ENCODE measurements at regions not wholly inside any gene's neighbourhood (a gene's known extent, or its start where the extent isn't known, plus 50 kb on each side); places are given as distances from the start of the nearest gene placed in this dataset.

GRCh38 chr14:41343857-41344256 is 262.8 kb upstream of the LRFN5 start:
- POLR2A ChIA-PET (ENCODE audit: low non-redundant PET): no interaction called here
- TF ChIP-seq CTCF (conservative IDR thresholded peaks at IDR 0.05; ENCODE audit: low read depth): no peak
- no peak overlapping the region for H3K27ac ChIP-seq
- DNase-seq (ENCODE audit: low spot score): no peak
- CTCF ChIA-PET: no interaction called here

GRCh38 chr14:41313196-41313595 is 293.5 kb upstream of the LRFN5 start:
- CTCF ChIA-PET: interaction anchor here (0.9 kb wide), 1 partner anchor 296 kb away, joined by 3 read pairs; no protein-coding TSS in a partner anchor

GRCh38 chr14:41303506-41303905 is 303.2 kb upstream of the LRFN5 start:
- ChIA-PET CTCF (no interaction called here), POLR2A (ENCODE audit: low non-redundant PET) (no interaction called here)
- no peak for DNase-seq (ENCODE audit: low spot score)
- no peak for TF ChIP-seq CTCF (conservative IDR thresholded peaks at IDR 0.05; ENCODE audit: low read depth)
- H3K27ac ChIP-seq: no peak overlapping the region

More at GRCh38 chr14:41313196-41313595, 293.5 kb upstream of the LRFN5 start:
- no peak for DNase-seq (ENCODE audit: low spot score)
- POLR2A ChIA-PET (ENCODE audit: low non-redundant PET): no interaction called here
- no peak for TF ChIP-seq CTCF (conservative IDR thresholded peaks at IDR 0.05; ENCODE audit: low read depth)
- no peak overlapping the region for H3K27ac ChIP-seq

GRCh38 chr14:41302776-41303175 is 303.9 kb upstream of the LRFN5 start:
- CTCF ChIA-PET: no interaction called here
- no peak for DNase-seq (ENCODE audit: low spot score)
- TF ChIP-seq CTCF (conservative IDR thresholded peaks at IDR 0.05; ENCODE audit: low read depth): no peak
- H3K27ac ChIP-seq: no peak overlapping the region
- POLR2A ChIA-PET (ENCODE audit: low non-redundant PET): no interaction called here

- CTCF ChIA-PET: interaction anchor here (0.7 kb wide), 2 partner anchors 22 to 66 kb away, joined by 3 to 4 read pairs; no protein-coding TSS in a partner anchor
- no peak for TF ChIP-seq CTCF (conservative IDR thresholded peaks at IDR 0.05; ENCODE audit: low read depth)
- POLR2A ChIA-PET (ENCODE audit: low non-redundant PET): no interaction called here
- H3K27ac ChIP-seq: no peak overlapping the region
- no peak for DNase-seq (ENCODE audit: low spot score)
Measured at GRCh38 chr14:41299924-41300323, 306.8 kb upstream of the LRFN5 start.

GRCh38 chr14:41298328-41298690 is 308.4 kb upstream of the LRFN5 start:
- H3K27ac ChIP-seq: no peak overlapping the region
- ChIA-PET CTCF (interaction anchor here (0.7 kb wide), 1 partner anchor 167 kb away, joined by 3 read pairs; no protein-coding TSS in a partner anchor), POLR2A (ENCODE audit: low non-redundant PET) (no interaction called here)
- TF ChIP-seq CTCF (conservative IDR thresholded peaks at IDR 0.05; ENCODE audit: low read depth): no peak
- no peak for DNase-seq (ENCODE audit: low spot score)

Data from RWPE1 (cell line).